Naive B cell (primary cell): ENCODE measurements at regions not wholly inside any gene's neighbourhood (a gene's known extent, or its start where the extent isn't known, plus 50 kb on each side); places are given as distances from the start of the nearest gene placed in this dataset.
A peak's percentile ranks its signal among the peaks of the same experiment; 100 is the strongest.

Experiments used
- ATAC-seq, 2 donors: fragments of 150-1000 bp; cut with Tn5 transposase; 2 replicates each; pipeline ENCODE4 v1.10.0; 2021; ENCODE audit warnings: low read depth in 2 of 2, mild to moderate bottlenecking in 2 of 2, moderate library complexity in 2 of 2
- DNase-seq: peaks from one replicate; pipeline ENCODE4 v3.0.0; 2022
- H3K27ac Mint-ChIP-seq, 6 donors: one replicate each; pipeline ENCODE4 v1.8.0; 2020 to 2022; ENCODE audit warnings: mild to moderate bottlenecking in 6 of 6, mixed read lengths in 6 of 6, moderate library complexity in 5 of 6, inconsistent platforms in 2 of 6
- H3K27me3 Mint-ChIP-seq, 3 donors: one replicate each; pipeline ENCODE4 v1.8.0; 2021 to 2022; ENCODE audit warnings: mixed read lengths in 3 of 3, mild to moderate bottlenecking in 1 of 3
- H3K36me3 Mint-ChIP-seq, 2 donors: one replicate each; pipeline ENCODE4 v1.8.0; 2020 to 2022; ENCODE audit warnings: mixed read lengths in 2 of 2, inconsistent platforms in 1 of 2, mild to moderate bottlenecking in 1 of 2
- H3K4me1 Mint-ChIP-seq, 3 donors: one replicate each; pipeline ENCODE4 v1.8.0; 2020 to 2022; ENCODE audit warnings: mixed read lengths in 3 of 3, inconsistent platforms in 1 of 3, mild to moderate bottlenecking in 1 of 3, moderate library complexity in 1 of 3
- H3K4me3 Mint-ChIP-seq, 8 donors: one replicate each; pipeline ENCODE4 v1.8.0; 2020 to 2022; ENCODE audit warnings: mild to moderate bottlenecking in 8 of 8, mixed read lengths in 8 of 8, moderate library complexity in 8 of 8, inconsistent platforms in 2 of 8
- H3K9me3 Mint-ChIP-seq, 7 donors: one replicate each; pipeline ENCODE4 v1.8.0; 2020 to 2022; ENCODE audit warnings: mixed read lengths in 7 of 7, mild to moderate bottlenecking in 5 of 7, inconsistent platforms in 2 of 7, moderate library complexity in 1 of 7

GRCh38 chr2:121044412-121044811 is 240.6 kb downstream of the TFCP2L1 start:
- H3K9me3 Mint-ChIP-seq: peaks cover 0 to 2% (median 0%) of the 10 kb centered on the region in 7 donors
- no peak overlapping the region for H3K27ac Mint-ChIP-seq
- no peaks in the 10 kb centered on the region for H3K4me1 Mint-ChIP-seq

GRCh38 chr2:121045245-121045644 is 239.8 kb downstream of the TFCP2L1 start:
- Mint-ChIP-seq H3K4me1 (no peaks in the 10 kb centered on the region), H3K27ac (no peak overlapping the region), H3K36me3 (no peaks in the 10 kb centered on the region), H3K4me3 (no peak overlapping the region), H3K27me3 (no peaks in the 10 kb centered on the region), H3K9me3 (peaks cover 0 to 2% (median 0%) of the 10 kb centered on the region in 7 donors)
- DNase-seq (no peak), ATAC-seq (no peak)

More at GRCh38 chr2:121044412-121044811, 240.6 kb downstream of the TFCP2L1 start:
- DNase-seq (no peak), ATAC-seq (no peak)
- Mint-ChIP-seq H3K27me3 (no peaks in the 10 kb centered on the region), H3K4me3 (no peak overlapping the region), H3K36me3 (no peaks in the 10 kb centered on the region)

DNA sequence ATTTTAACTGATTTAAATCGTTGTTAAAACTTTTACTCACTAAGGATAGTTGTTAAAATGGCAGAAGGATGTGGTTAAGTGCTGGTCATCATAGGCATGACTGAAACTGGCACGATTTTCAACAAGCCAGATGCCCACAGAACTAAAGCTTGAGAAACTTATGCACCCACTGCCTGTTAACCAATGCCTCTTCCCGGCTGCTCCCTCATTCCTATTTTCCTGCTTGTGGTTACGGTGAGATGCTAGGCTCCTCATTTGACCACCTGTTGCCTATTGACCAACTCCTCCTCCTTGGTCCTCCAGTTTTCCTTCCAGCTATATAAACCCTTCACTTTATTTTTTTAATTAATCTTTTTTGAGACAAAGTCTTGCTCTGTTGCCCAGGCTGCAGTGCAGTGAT is 238.7 kb downstream of the TFCP2L1 start:
- ATAC-seq (no peak), DNase-seq (no peak)
- Mint-ChIP-seq H3K27ac (no peak overlapping the region), H3K4me3 (no peak overlapping the region), H3K9me3 (peaks cover 0 to 2% (median 0%) of the 10 kb centered on the region in 7 donors), H3K4me1 (no peaks in the 10 kb centered on the region), H3K36me3 (no peaks in the 10 kb centered on the region), H3K27me3 (no peaks in the 10 kb centered on the region)

- ATAC-seq (no peak), DNase-seq (no peak)
- Mint-ChIP-seq H3K36me3 (no peaks in the 10 kb centered on the region), H3K9me3 (peaks cover 0 to 2% (median 0%) of the 10 kb centered on the region in 7 donors), H3K4me1 (no peaks in the 10 kb centered on the region), H3K27ac (no peak overlapping the region), H3K4me3 (no peak overlapping the region), H3K27me3 (no peaks in the 10 kb centered on the region)
These were observed 237.6 kb downstream of the TFCP2L1 start for GRCh38 chr2:121047383-121047782.

GRCh38 chr2:121049131-121049530 is 235.9 kb downstream of the TFCP2L1 start:
- Mint-ChIP-seq H3K4me1 (no peaks in the 10 kb centered on the region), H3K9me3 (peaks cover 0 to 4% (median 2%) of the 10 kb centered on the region in 7 donors), H3K27me3 (peaks cover 0 to 5% (median 0%) of the 10 kb centered on the region in 3 donors), H3K27ac (no peak overlapping the region), H3K36me3 (no peaks in the 10 kb centered on the region), H3K4me3 (no peak overlapping the region)
- DNase-seq (no peak), ATAC-seq (no peak)

DNA sequence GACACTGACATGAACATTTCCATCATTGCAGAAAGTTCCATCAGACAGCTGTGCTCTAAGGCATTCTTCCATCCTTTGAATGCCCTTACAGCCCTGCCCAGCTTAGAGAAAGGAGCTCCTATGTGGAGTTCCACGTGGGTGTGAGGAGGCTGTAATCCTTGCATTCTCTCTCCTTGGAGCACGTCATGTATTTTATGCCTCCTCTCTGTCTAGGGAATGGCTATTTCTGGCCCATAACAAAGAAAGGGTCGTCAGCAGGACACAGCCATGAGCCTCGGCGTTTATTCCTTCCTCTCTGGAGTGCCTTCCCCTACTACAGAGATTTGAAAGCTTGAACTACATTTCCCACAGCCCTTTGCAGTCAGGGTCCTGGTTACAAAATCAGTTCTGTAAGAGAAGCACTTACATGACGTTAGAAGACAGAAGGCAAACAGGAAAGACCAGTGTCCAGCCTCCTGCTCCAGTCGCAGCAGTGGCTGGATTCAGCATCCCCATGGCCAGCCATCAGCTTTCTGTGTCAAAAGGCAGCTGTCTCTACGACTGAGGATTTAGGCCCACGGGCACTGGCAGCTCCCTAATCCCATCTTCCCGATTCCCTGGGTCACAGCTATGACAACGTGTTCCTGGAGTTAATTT is 234.9 kb downstream of the TFCP2L1 start:
- no peak for DNase-seq
- ATAC-seq: no peak
- H3K27me3 Mint-ChIP-seq: peaks cover 0 to 7% (median 0%) of the 10 kb centered on the region in 3 donors
- H3K4me3 Mint-ChIP-seq: no peak overlapping the region
- no peaks in the 10 kb centered on the region for H3K4me1 Mint-ChIP-seq
- H3K9me3 Mint-ChIP-seq: peaks cover 0 to 5% (median 2%) of the 10 kb centered on the region in 7 donors
- H3K36me3 Mint-ChIP-seq: no peaks in the 10 kb centered on the region
- no peak overlapping the region for H3K27ac Mint-ChIP-seq

GRCh38 chr2:121051311-121051710 is 233.7 kb downstream of the TFCP2L1 start:
- peaks cover 0 to 7% (median 0%) of the 10 kb centered on the region in 3 donors for H3K27me3 Mint-ChIP-seq
- H3K9me3 Mint-ChIP-seq: peaks cover 0 to 5% (median 2%) of the 10 kb centered on the region in 7 donors
- DNase-seq: no peak
- H3K4me3 Mint-ChIP-seq: no peak overlapping the region
- no peaks in the 10 kb centered on the region for H3K4me1 Mint-ChIP-seq
- no peaks in the 10 kb centered on the region for H3K36me3 Mint-ChIP-seq
- no peak for ATAC-seq
- no peak overlapping the region for H3K27ac Mint-ChIP-seq

DNA sequence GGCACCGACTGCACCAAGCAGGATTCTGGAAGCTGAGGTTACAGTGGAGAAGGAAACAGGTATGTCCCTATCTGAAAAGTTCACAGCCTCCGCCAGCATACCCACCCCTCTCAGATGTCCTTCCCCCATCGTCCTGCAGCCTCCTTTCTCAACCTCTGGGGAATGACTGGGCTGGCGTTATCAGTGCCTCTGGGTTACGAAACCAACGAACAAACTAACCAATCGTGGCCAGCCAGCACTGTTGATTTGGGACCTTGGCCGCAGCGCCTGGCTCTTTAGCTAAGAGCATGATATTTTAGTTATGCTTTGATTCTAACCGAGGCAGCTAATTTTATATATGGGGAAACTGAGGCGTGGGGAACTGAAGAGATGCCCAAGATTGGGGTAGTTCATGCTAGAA is 233.0 kb downstream of the TFCP2L1 start:
- peak overlapping the region in 1 of 6 donors; percentile 5 for H3K27ac Mint-ChIP-seq
- no peak overlapping the region for H3K4me3 Mint-ChIP-seq
- H3K27me3 Mint-ChIP-seq: peaks cover 0 to 7% (median 0%) of the 10 kb centered on the region in 3 donors
- H3K4me1 Mint-ChIP-seq: no peaks in the 10 kb centered on the region
- no peak for DNase-seq
- peaks cover 0 to 5% (median 2%) of the 10 kb centered on the region in 7 donors for H3K9me3 Mint-ChIP-seq
- no peaks in the 10 kb centered on the region for H3K36me3 Mint-ChIP-seq
- ATAC-seq: no peak

DNA sequence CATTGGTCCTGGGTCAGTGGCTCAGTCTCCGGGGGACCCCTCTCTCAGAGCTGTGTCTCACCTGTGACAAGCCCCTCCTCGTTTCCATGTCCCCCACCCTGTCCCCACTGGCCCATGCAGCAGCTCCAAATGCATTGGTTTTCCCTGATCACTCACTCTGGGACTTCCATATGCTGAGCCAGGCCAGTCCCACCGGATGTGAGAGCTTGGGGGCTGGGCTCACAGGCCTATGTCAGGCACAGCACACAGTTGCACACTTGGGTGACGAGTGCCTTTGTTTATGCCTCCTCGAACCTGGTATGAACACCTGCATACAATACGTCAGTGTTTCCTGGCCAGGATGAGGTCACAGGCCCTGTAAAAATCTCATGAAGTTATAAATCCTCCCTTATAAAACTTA is 232.5 kb downstream of the TFCP2L1 start:
- ATAC-seq (no peak), DNase-seq (no peak)
- peaks cover 0 to 7% (median 0%) of the 10 kb centered on the region in 3 donors for H3K27me3 Mint-ChIP-seq
- peaks cover 0 to 5% (median 2%) of the 10 kb centered on the region in 7 donors for H3K9me3 Mint-ChIP-seq
- H3K4me3 Mint-ChIP-seq: no peak overlapping the region
- H3K36me3 Mint-ChIP-seq: no peaks in the 10 kb centered on the region
- H3K4me1 Mint-ChIP-seq: no peaks in the 10 kb centered on the region
- H3K27ac Mint-ChIP-seq: no peak overlapping the region

DNA sequence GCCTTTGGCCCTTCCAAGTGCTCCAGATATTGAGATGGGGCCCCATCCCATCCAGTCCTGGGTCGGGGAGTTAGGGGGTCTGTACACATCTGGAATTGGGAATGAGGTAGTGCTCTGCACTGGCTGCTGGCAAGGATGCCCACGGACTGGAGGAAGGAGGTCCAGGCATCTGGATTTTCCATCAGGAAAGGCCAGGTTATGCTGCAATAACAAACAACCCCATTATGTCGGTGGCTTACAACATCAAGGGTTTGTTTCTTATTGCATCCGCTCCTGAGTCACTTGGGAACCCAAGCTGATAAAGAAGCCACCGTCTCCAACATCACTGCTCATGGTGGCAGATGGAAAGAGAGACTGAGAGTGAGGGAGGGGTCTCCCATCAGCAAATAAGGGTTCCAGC is 229.9 kb downstream of the TFCP2L1 start:
- no peak overlapping the region for H3K4me3 Mint-ChIP-seq

GRCh38 chr2:121055501-121055900 is 229.5 kb downstream of the TFCP2L1 start:
- ATAC-seq (no peak), DNase-seq (no peak)
- H3K4me3 Mint-ChIP-seq: no peak overlapping the region
- peaks cover 0 to 5% (median 0%) of the 10 kb centered on the region in 7 donors for H3K9me3 Mint-ChIP-seq
- H3K4me1 Mint-ChIP-seq: no peaks in the 10 kb centered on the region
- no peaks in the 10 kb centered on the region for H3K36me3 Mint-ChIP-seq
- H3K27ac Mint-ChIP-seq: no peak overlapping the region
- H3K27me3 Mint-ChIP-seq: peaks cover 0 to 7% (median 0%) of the 10 kb centered on the region in 3 donors

More for the DNA sequence above, 229.9 kb downstream of the TFCP2L1 start:
- H3K27ac Mint-ChIP-seq: no peak overlapping the region
- no peaks in the 10 kb centered on the region for H3K36me3 Mint-ChIP-seq
- peaks cover 0 to 5% (median 0%) of the 10 kb centered on the region in 7 donors for H3K9me3 Mint-ChIP-seq
- H3K27me3 Mint-ChIP-seq: peaks cover 0 to 7% (median 0%) of the 10 kb centered on the region in 3 donors
- ATAC-seq (no peak), DNase-seq (no peak)
- no peaks in the 10 kb centered on the region for H3K4me1 Mint-ChIP-seq

DNA sequence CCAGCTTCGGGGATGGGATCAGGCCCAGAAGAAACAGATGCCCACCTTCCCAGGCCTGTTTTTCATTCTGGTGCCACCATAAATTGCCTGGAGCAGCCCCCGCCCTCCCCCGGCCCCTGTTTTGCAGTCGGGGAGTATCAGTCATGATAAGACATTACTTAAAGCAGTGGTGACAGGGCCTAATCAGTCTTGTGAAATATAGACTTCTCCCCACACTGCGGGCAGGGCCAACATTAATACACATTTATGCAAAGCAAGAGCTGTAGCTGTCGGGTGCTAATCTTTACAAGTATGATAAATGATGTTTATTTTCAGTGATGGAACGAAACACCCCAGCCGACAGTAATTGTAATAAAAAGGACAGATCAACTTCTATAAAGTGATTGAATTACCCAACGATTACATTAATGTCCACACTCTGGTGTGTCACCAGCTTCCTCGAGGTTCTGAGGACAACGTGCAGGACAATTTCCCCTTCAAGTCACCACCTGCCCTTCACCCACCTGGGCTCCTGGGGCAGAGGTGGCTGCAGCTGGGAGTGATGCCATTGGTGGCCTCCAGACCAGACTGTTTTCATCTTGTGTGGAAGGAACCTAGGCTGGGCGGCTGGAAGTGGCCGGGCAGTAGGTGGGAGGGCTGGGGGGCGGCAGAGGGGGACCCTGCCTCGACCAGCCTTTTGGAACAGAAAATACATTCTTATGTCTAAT is 226.0 kb downstream of the TFCP2L1 start:
- no peaks in the 10 kb centered on the region for H3K36me3 Mint-ChIP-seq
- H3K27ac Mint-ChIP-seq: no peak overlapping the region
- DNase-seq: no peak
- no peak for ATAC-seq
- H3K27me3 Mint-ChIP-seq: peaks cover 0 to 12% (median 5%) of the 10 kb centered on the region in 3 donors
- H3K9me3 Mint-ChIP-seq: peaks cover 0 to 2% (median 0%) of the 10 kb centered on the region in 7 donors
- no peaks in the 10 kb centered on the region for H3K4me1 Mint-ChIP-seq
- no peak overlapping the region for H3K4me3 Mint-ChIP-seq

- no peak for ATAC-seq
- H3K27ac Mint-ChIP-seq: no peak overlapping the region
- no peaks in the 10 kb centered on the region for H3K36me3 Mint-ChIP-seq
- DNase-seq: no peak
- H3K27me3 Mint-ChIP-seq: peaks cover 0 to 8% (median 5%) of the 10 kb centered on the region in 3 donors
- H3K4me1 Mint-ChIP-seq: no peaks in the 10 kb centered on the region
- H3K4me3 Mint-ChIP-seq: no peak overlapping the region
- H3K9me3 Mint-ChIP-seq: no peaks in the 10 kb centered on the region
These were observed 225.1 kb downstream of the TFCP2L1 start for GRCh38 chr2:121059651-121060649.
